DND-41 (cell line): ENCODE measurements at regions not wholly inside any gene's neighbourhood (a gene's known extent, or its start where the extent isn't known, plus 50 kb on each side); places are given as distances from the start of the nearest gene placed in this dataset.

Experiments used
- ATAC-seq: fragments of 200-7000 bp; cut with Tn5 transposase; 3 replicates; pipeline ENCODE4 v1.9.1; 2021; ENCODE audit warnings: low read depth; ENCODE audit not compliant: insufficient read depth
- DNase-seq: peaks from one replicate; pipeline ENCODE4 v3.0.0-alpha.2; 2020
- H2AFZ ChIP-seq: 2 replicates; pipeline ENCODE4 v1.6.0; 2012; ENCODE audit warnings: low read depth, low read length
- H3K27ac ChIP-seq: 2 replicates; pipeline ENCODE4 v1.5.1; 2012; ENCODE audit warnings: low read length, inconsistent platforms
- H3K27me3 ChIP-seq: fragments of 200-600 bp; sonication (generic); 2 replicates; pipeline ENCODE4 v1.6.0; 2012; ENCODE audit warnings: low read length, mild to moderate bottlenecking, inconsistent platforms; ENCODE audit not compliant: insufficient read depth, poor library complexity
- H3K36me3 ChIP-seq: 2 replicates; pipeline ENCODE4 v1.5.1; 2012; ENCODE audit warnings: low read length, inconsistent platforms; ENCODE audit not compliant: insufficient read depth
- H3K4me1 ChIP-seq: 2 replicates; pipeline ENCODE4 v1.5.1; 2012; ENCODE audit warnings: mild to moderate bottlenecking, low read length; ENCODE audit not compliant: insufficient read depth
- H3K4me2 ChIP-seq: 2 replicates; pipeline ENCODE4 v1.6.0; 2012; ENCODE audit warnings: mild to moderate bottlenecking, moderate library complexity, low read length, inconsistent platforms; ENCODE audit not compliant: insufficient read depth
- H3K4me3 ChIP-seq, 2 experiments: fragments of 200-600 bp in 1 of 2; shearing (Covaris generic) in 1 of 2; 2 replicates each; pipeline ENCODE4 v1.5.1; 2012 to 2016; ENCODE audit warnings: inconsistent platforms in 2 of 2, low read length in 2 of 2, mild to moderate bottlenecking in 2 of 2, low read depth in 1 of 2, moderate library complexity in 1 of 2
- H3K79me2 ChIP-seq: 2 replicates; pipeline ENCODE4 v1.6.0; 2012; ENCODE audit warnings: low read length, inconsistent platforms; ENCODE audit not compliant: insufficient read depth
- H3K9ac ChIP-seq: 2 replicates; pipeline ENCODE4 v1.6.0; 2012; ENCODE audit warnings: low read depth, mild to moderate bottlenecking, inconsistent platforms, low read length, moderate library complexity
- H3K9me3 ChIP-seq: 2 replicates; pipeline ENCODE4 v1.5.1; 2012; ENCODE audit warnings: low read length, moderate library complexity, mild to moderate bottlenecking, inconsistent platforms; ENCODE audit not compliant: insufficient read depth, severe bottlenecking
- H4K20me1 ChIP-seq: 2 replicates; pipeline ENCODE4 v1.6.0; 2012; ENCODE audit warnings: low read length; ENCODE audit not compliant: insufficient read depth
- CTCF ChIP-seq: IDR thresholded peaks from 2 replicates; pipeline ENCODE4 v1.5.1; 2012; ENCODE audit warnings: borderline replicate concordance, low read length, moderate library complexity, mild to moderate bottlenecking; ENCODE audit not compliant: poor library complexity, severe bottlenecking; ENCODE audit errors: extremely low read depth
- EZH2 ChIP-seq: IDR thresholded peaks from 3 replicates; pipeline ENCODE4 v1.6.1; 2012; ENCODE audit warnings: borderline replicate concordance, low read depth, mild to moderate bottlenecking, moderate library complexity, low read length, inconsistent platforms; ENCODE audit not compliant: severe bottlenecking

GRCh38 chr16:54402873-54403272 lies 116.3 kb upstream of the IRX3 start:
- no peak for DNase-seq
- no peak overlapping the region for H3K4me2 ChIP-seq

GRCh38 chr16:54402270-54402669 lies 115.7 kb upstream of the IRX3 start:
- no peak overlapping the region for H3K9ac ChIP-seq
- no peaks in the 10 kb centered on the region for H3K9me3 ChIP-seq
- H3K4me2 ChIP-seq = no peak overlapping the region
- no peaks in the 10 kb centered on the region for H3K36me3 ChIP-seq
- ATAC-seq (no peak), DNase-seq (no peak)
- H4K20me1 ChIP-seq = no peaks in the 10 kb centered on the region
- TF ChIP-seq CTCF (no peak), EZH2 (no peak)
- no peaks in the 10 kb centered on the region for H3K4me1 ChIP-seq
- no peaks in the 10 kb centered on the region for H3K79me2 ChIP-seq
- H3K4me3 ChIP-seq = no peak overlapping the region
- no peaks in the 10 kb centered on the region for H3K27me3 ChIP-seq
- H3K27ac ChIP-seq = no peak overlapping the region
- H2AFZ ChIP-seq = no peak overlapping the region

More at GRCh38 chr16:54402873-54403272, 116.3 kb upstream of the IRX3 start:
- H3K4me1 ChIP-seq = no peaks in the 10 kb centered on the region
- H3K4me3 ChIP-seq = no peak overlapping the region
- TF ChIP-seq EZH2 = no peak
- TF ChIP-seq CTCF = no peak
- no peak for ATAC-seq
- no peaks in the 10 kb centered on the region for H3K79me2 ChIP-seq
- H3K9ac ChIP-seq = no peak overlapping the region
- no peaks in the 10 kb centered on the region for H4K20me1 ChIP-seq
- H2AFZ ChIP-seq = no peak overlapping the region
- no peak overlapping the region for H3K27ac ChIP-seq
- H3K9me3 ChIP-seq = no peaks in the 10 kb centered on the region
- H3K27me3 ChIP-seq = no peaks in the 10 kb centered on the region
- no peaks in the 10 kb centered on the region for H3K36me3 ChIP-seq

- Histone ChIP-seq H3K79me2 (no peaks in the 10 kb centered on the region), H3K9ac (no peak overlapping the region), H3K27ac (no peak overlapping the region), H3K9me3 (no peaks in the 10 kb centered on the region), H3K4me2 (no peak overlapping the region), H3K27me3 (no peaks in the 10 kb centered on the region), H3K4me1 (no peaks in the 10 kb centered on the region), H2AFZ (no peak overlapping the region), H3K36me3 (no peaks in the 10 kb centered on the region), H3K4me3 (no peak overlapping the region), H4K20me1 (no peaks in the 10 kb centered on the region)
- no peak for DNase-seq
- TF ChIP-seq EZH2 = no peak
- TF ChIP-seq CTCF = no peak
- no peak for ATAC-seq
Measured at GRCh38 chr16:54400261-54400660, 113.7 kb upstream of the IRX3 start.

DNA sequence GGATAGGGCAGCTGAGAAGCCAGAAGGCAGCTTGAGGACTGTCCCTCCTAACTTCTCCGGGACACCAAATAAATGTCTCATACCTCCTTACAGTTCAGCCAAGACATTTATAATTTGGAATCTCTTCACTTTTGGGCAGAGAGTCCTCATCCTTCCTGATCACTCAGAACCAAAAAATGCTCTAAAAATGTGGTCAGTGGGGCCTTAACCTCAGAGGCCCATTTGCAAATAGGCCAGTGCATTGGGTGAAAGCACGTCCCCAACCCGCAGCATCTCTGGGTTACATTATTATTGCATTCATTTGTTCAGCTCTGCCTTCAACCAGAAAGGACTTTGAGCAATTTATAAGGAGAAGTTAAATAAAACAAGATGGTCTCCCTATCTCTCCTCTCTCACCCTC lies 112.4 kb upstream of the IRX3 start:
- DNase-seq (no peak), ATAC-seq (no peak)
- H3K4me3 ChIP-seq = no peak overlapping the region
- H2AFZ ChIP-seq = no peak overlapping the region
- H3K9me3 ChIP-seq = no peaks in the 10 kb centered on the region
- TF ChIP-seq CTCF = no peak
- TF ChIP-seq EZH2 = no peak
- H3K79me2 ChIP-seq = no peaks in the 10 kb centered on the region
- no peak overlapping the region for H3K4me2 ChIP-seq
- no peaks in the 10 kb centered on the region for H3K36me3 ChIP-seq
- no peaks in the 10 kb centered on the region for H3K4me1 ChIP-seq
- no peak overlapping the region for H3K27ac ChIP-seq
- no peak overlapping the region for H3K9ac ChIP-seq
- no peaks in the 10 kb centered on the region for H4K20me1 ChIP-seq
- no peaks in the 10 kb centered on the region for H3K27me3 ChIP-seq
